IMR-90 (cell line): ENCODE measurements at regions not wholly inside any gene's neighbourhood (a gene's known extent, or its start where the extent isn't known, plus 50 kb on each side); places are given as distances from the start of the nearest gene placed in this dataset.
A peak's percentile ranks its signal among the peaks of the same experiment; 100 is the strongest.

Source experiments
- ATAC-seq: fragments of 200-7000 bp; cut with Tn5 transposase; 2 replicates; pipeline ENCODE4 v1.9.1; 2020; ENCODE audit warnings: low read depth, mild to moderate bottlenecking, moderate library complexity
- BruUV-seq: library from RNA; stranded (reverse); fragments of 400-500 nt; replicated peaks from 2 replicates; lab custom pipeline; 2021; lab: Mats Ljungman, UMichigan
- CTCF ChIA-PET: fragments of 300-600 bp; formaldehyde crosslinking; extraction: SDS; loops from one replicate; lab custom pipeline; 2021; ENCODE audit warnings: antibody characterized with exemption; lab: Yijun Ruan, JAX
- POLR2A ChIA-PET: fragments of 300-600 bp; sonication (Branson Sonifier 250); formaldehyde crosslinking; loops from one replicate; lab custom pipeline; 2022; ENCODE audit warnings: antibody characterized with exemption; ENCODE audit not compliant: unreplicated experiment; lab: Charles Lee
- DNase-seq: peaks from one replicate; pipeline ENCODE4 v3.0.0; 2013
- H2AFZ ChIP-seq: replicated peaks from 2 replicates; pipeline ENCODE3; 2013; ENCODE audit warnings: low read length, mild to moderate bottlenecking; ENCODE audit not compliant: poor library complexity
- H2AK5ac ChIP-seq: 2 replicates; pipeline ENCODE4 v1.6.1; 2013; ENCODE audit warnings: low read depth, low read length, inconsistent platforms
- H2AK9ac ChIP-seq: replicated peaks from 2 replicates; pipeline ENCODE3; 2013; ENCODE audit warnings: mild to moderate bottlenecking, low read depth, low read length, moderate library complexity; ENCODE audit not compliant: poor library complexity
- H2BK120ac ChIP-seq: 2 replicates; pipeline ENCODE4 v1.6.1; 2013; ENCODE audit warnings: low read depth, low read length, inconsistent platforms
- H2BK15ac ChIP-seq: 3 replicates; pipeline ENCODE4 v1.6.1; 2013; ENCODE audit warnings: low read depth, low read length, inconsistent platforms
- H2BK20ac ChIP-seq: 2 replicates; pipeline ENCODE4 v1.6.1; 2013; ENCODE audit warnings: low read depth, mild to moderate bottlenecking, inconsistent platforms, low read length, moderate library complexity
- H2BK5ac ChIP-seq: 2 replicates; pipeline ENCODE4 v1.6.1; 2013; ENCODE audit warnings: mild to moderate bottlenecking, low read depth, low read length, inconsistent platforms; ENCODE audit not compliant: poor library complexity, severe bottlenecking
- H3K14ac ChIP-seq: replicated peaks from 2 replicates; pipeline ENCODE4 v1.6.1; 2013; ENCODE audit warnings: low read depth, low read length, inconsistent platforms
- H3K18ac ChIP-seq: 2 replicates; pipeline ENCODE4 v1.6.1; 2013; ENCODE audit warnings: low read depth, low read length, control low read depth
- H3K23ac ChIP-seq: 2 replicates; pipeline ENCODE4 v1.6.1; 2013; ENCODE audit warnings: low read depth, low read length, inconsistent platforms
- H3K27ac ChIP-seq: 2 replicates; pipeline ENCODE4 v1.5.1; 2013; ENCODE audit warnings: mild to moderate bottlenecking, control low read depth, low read length; ENCODE audit not compliant: insufficient read depth
- H3K27me3 ChIP-seq: 2 replicates; pipeline ENCODE4 v1.6.1; 2013; ENCODE audit warnings: low read length; ENCODE audit not compliant: control insufficient read depth, insufficient read depth
- H3K36me3 ChIP-seq: 2 replicates; pipeline ENCODE4 v1.6.1; 2013; ENCODE audit warnings: low read length, mixed read lengths; ENCODE audit not compliant: control insufficient read depth, insufficient read depth
- H3K4ac ChIP-seq: 2 replicates; pipeline ENCODE4 v1.6.1; 2013; ENCODE audit warnings: low read depth, low read length, inconsistent platforms
- H3K4me1 ChIP-seq: 2 replicates; pipeline ENCODE4 v1.6.1; 2013; ENCODE audit warnings: low read length, mixed read lengths; ENCODE audit not compliant: control insufficient read depth, insufficient read depth
- H3K4me2 ChIP-seq: 2 replicates; pipeline ENCODE4 v1.6.1; 2013; ENCODE audit warnings: low read depth, mild to moderate bottlenecking, control low read depth, low read length, moderate library complexity
- H3K4me3 ChIP-seq: 2 replicates; pipeline ENCODE4 v1.5.1; 2013; ENCODE audit warnings: low read depth, mild to moderate bottlenecking, control low read depth, low read length, moderate library complexity; ENCODE audit not compliant: insufficient read depth
- H3K56ac ChIP-seq: 2 replicates; pipeline ENCODE4 v1.6.1; 2013; ENCODE audit warnings: low read length, inconsistent platforms; ENCODE audit not compliant: insufficient read depth; ENCODE audit errors: extremely low read depth
- H3K79me1 ChIP-seq, 2 experiments: 2 replicates each; pipeline ENCODE4 v1.6.1; 2013; ENCODE audit warnings: low read length in 2 of 2, inconsistent platforms in 1 of 2, low read depth in 1 of 2
- H3K9ac ChIP-seq: 2 replicates; pipeline ENCODE4 v1.6.1; 2013; ENCODE audit warnings: low read depth, low read length, control low read depth
- H3K9me1 ChIP-seq: 2 replicates; pipeline ENCODE4 v1.6.1; 2013; ENCODE audit warnings: low read length, inconsistent platforms; ENCODE audit not compliant: insufficient read depth
- H3K9me3 ChIP-seq: 2 replicates; pipeline ENCODE4 v1.6.1; 2013; ENCODE audit warnings: low read length; ENCODE audit not compliant: control insufficient read depth, insufficient read depth
- H4K20me1 ChIP-seq: 2 replicates; pipeline ENCODE4 v1.6.1; 2013; ENCODE audit warnings: low read length, inconsistent platforms; ENCODE audit not compliant: insufficient read depth
- H4K5ac ChIP-seq: 2 replicates; pipeline ENCODE4 v1.6.1; 2013; ENCODE audit warnings: mild to moderate bottlenecking, low read depth, low read length, control low read depth
- H4K8ac ChIP-seq, 2 experiments: 2 replicates each; pipeline ENCODE4 v1.6.1; 2013; ENCODE audit warnings: low read depth in 2 of 2, low read length in 2 of 2, control low read depth in 1 of 2, inconsistent platforms in 1 of 2
- H4K91ac ChIP-seq: 2 replicates; pipeline ENCODE4 v1.6.1; 2013; ENCODE audit warnings: low read depth, low read length, inconsistent platforms; ENCODE audit not compliant: insufficient read depth
- CEBPB ChIP-seq: IDR thresholded peaks from 2 replicates; pipeline ENCODE4 v1.6.1; 2012; ENCODE audit warnings: low read depth, low read length, improper control_type of control experiment
- MXI1 ChIP-seq: IDR thresholded peaks from 2 replicates; pipeline ENCODE4 v1.6.1; 2012; ENCODE audit warnings: low read depth, mild to moderate bottlenecking, low read length, moderate library complexity, borderline replicate concordance
- WGBS, 2 experiments: methylation state at CpG; one replicate each; pipeline versions ENCODE4 v1.1.5 to v1.1.7; 2013; ENCODE audit warnings: missing lambda C conversion rate in 2 of 2; ENCODE audit not compliant: insufficient read length in 1 of 2; ENCODE audit errors: extremely low coverage in 2 of 2; 5-methylcytosine and 5-hydroxymethylcytosine counted together
- dilution Hi-C: fragments of 300-500 bp; cut with HindIII; formaldehyde crosslinking; loops from one replicate; pipeline ENCODE4 v1.14.3; 2018; ENCODE audit warnings: low sequenced_read_pairs; ENCODE audit not compliant: unreplicated experiment
- in situ Hi-C: fragments of 300-500 bp; cut with MboI; formaldehyde crosslinking; loops from 3 replicates; pipeline ENCODE4 v1.14.3; 2019; ENCODE audit warnings: low sequenced_read_pairs, inconsistent platforms, mixed read lengths
- intact Hi-C: fragments of 100-400 bp; cut with micrococcal nuclease; formaldehyde crosslinking; loops from 2 replicates; pipeline ENCODE4 v1.10.0; 2022

- dilution Hi-C loops (no loop called here), intact Hi-C loops (no loop called here), in situ Hi-C loops (no loop called here)
- Histone ChIP-seq H2BK120ac (no peak overlapping the region), H4K8ac (no peak overlapping the region), H4K91ac (no peak overlapping the region), H3K27ac (no peak overlapping the region), H3K56ac (no peak overlapping the region), H3K9me3 (no peaks in the 10 kb centered on the region), H2AK9ac (no peak overlapping the region), H2BK20ac (no peak overlapping the region), H3K36me3 (no peaks in the 10 kb centered on the region), H3K27me3 (no peaks in the 10 kb centered on the region), H4K5ac (no peak overlapping the region), H3K18ac (no peak overlapping the region), H3K4me1 (no peaks in the 10 kb centered on the region), H4K20me1 (no peaks in the 10 kb centered on the region), H3K4me3 (no peak overlapping the region), H3K14ac (no peak overlapping the region), H3K9ac (no peak overlapping the region), H2AK5ac (no peak overlapping the region), H3K4ac (no peak overlapping the region), H2BK15ac (no peak overlapping the region), H3K4me2 (peak overlapping the region; percentile 64), H3K23ac (no peak overlapping the region), H2AFZ (no peak overlapping the region), H3K79me1 (no peaks in the 10 kb centered on the region), H2BK5ac (no peak overlapping the region), H3K9me1 (no peaks in the 10 kb centered on the region)
- POLR2A ChIA-PET, result no interaction called here
- ATAC-seq, result peak; percentile 37
- no TSS peak for BruUV-seq
- DNase-seq, result no peak
- TF ChIP-seq MXI1, result no peak
- peak; percentile 14; the same call in 1 of the 2 replicates for TF ChIP-seq CEBPB
- WGBS, 2 experiments, result no CpG with 5 or more reads among the region's 3 CpGs
- CTCF ChIA-PET, result interaction anchor here (0.6 kb wide), 2 partner anchors 87 to 167 kb away, joined by 4 to 5 read pairs; no protein-coding TSS in a partner anchor
These were observed 159.6 kb upstream of the HNRNPA3 start for GRCh38 chr2:177053038-177053437.
